Mesothelial cell of epicardium (in vitro differentiated cells): ENCODE measurements at regions not wholly inside any gene's neighbourhood (a gene's known extent, or its start where the extent isn't known, plus 50 kb on each side); places are given as distances from the start of the nearest gene placed in this dataset.

Experiments
- DNase-seq, 2 experiments: peaks; one replicate each; pipeline ENCODE4 v3.0.0; 2021; ENCODE audit warnings: low spot score in 2 of 2; ENCODE audit not compliant: unreplicated experiment in 2 of 2
- H3K27ac Mint-ChIP-seq: 2 replicates; pipeline ENCODE4 v1.8.0; 2021; ENCODE audit warnings: mixed read lengths
- H3K27me3 Mint-ChIP-seq: 2 replicates; pipeline ENCODE4 v1.8.0; 2021; ENCODE audit warnings: low read depth, mixed read lengths
- H3K36me3 Mint-ChIP-seq: 2 replicates; pipeline ENCODE4 v1.8.0; 2021; ENCODE audit warnings: mixed read lengths
- H3K4me1 Mint-ChIP-seq: 2 replicates; pipeline ENCODE4 v1.8.0; 2021; ENCODE audit warnings: mixed read lengths
- H3K4me3 Mint-ChIP-seq: 2 replicates; pipeline ENCODE4 v1.8.0; 2021; ENCODE audit warnings: mild to moderate bottlenecking, moderate library complexity, mixed read lengths
- H3K9me3 Mint-ChIP-seq: 2 replicates; pipeline ENCODE4 v1.8.0; 2021; ENCODE audit warnings: mixed read lengths
- CTCF ChIP-seq: fragments of 200-600 bp; sonication (generic); IDR thresholded peaks from one replicate; pipeline ENCODE4 v1.5.0; 2021; ENCODE audit warnings: antibody characterized with exemption; ENCODE audit not compliant: unreplicated experiment

- no peak for TF ChIP-seq CTCF
- peaks cover 61% of the 10 kb centered on the region for H3K4me1 Mint-ChIP-seq
- DNase-seq = no peak
- H3K27me3 Mint-ChIP-seq = no peaks in the 10 kb centered on the region
- no peak overlapping the region for H3K4me3 Mint-ChIP-seq
- H3K27ac Mint-ChIP-seq = no peak overlapping the region
- peaks cover 5% of the 10 kb centered on the region for H3K9me3 Mint-ChIP-seq
- peaks cover 9% of the 10 kb centered on the region for H3K36me3 Mint-ChIP-seq
Measured at GRCh38 chr12:19884021-19884492, 444.8 kb downstream of the AEBP2 start.

DNA sequence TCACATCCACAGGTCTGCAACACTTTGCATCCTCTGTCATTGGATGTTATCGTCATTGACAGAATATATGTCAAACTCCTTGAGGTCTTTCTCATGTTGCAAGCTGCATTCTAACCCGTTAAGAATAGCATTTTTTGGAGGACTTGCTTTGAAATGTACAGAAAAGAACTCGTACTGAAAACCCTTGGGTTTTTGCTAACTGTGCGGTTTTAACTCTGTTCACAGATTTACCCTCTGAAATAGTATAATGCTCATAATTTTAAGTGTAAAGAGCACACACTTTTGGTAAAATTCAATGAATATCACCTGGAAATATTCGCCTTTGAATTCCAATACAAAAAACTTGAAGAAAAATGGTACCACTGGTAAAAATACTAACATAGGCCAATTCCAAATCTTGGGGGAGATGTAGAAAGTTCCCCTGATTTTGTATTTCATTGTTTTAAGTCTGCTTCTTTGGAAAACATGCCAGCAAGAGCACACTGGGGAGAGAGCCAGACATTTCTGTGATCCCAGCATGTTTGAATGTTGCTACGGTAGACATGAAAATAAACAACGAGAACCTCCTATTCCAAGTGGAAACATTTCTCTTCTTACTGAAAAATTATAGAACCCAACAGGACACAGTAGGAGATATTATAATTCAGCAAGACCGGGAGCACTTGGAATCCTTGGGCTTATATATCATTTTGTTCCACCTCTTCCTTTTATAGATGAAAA, 446.0 kb downstream of the AEBP2 start:
- TF ChIP-seq CTCF = no peak
- H3K36me3 Mint-ChIP-seq = peaks cover 9% of the 10 kb centered on the region
- H3K27me3 Mint-ChIP-seq = no peaks in the 10 kb centered on the region
- no peak overlapping the region for H3K4me3 Mint-ChIP-seq
- peaks cover 59% of the 10 kb centered on the region for H3K4me1 Mint-ChIP-seq
- peaks cover 5% of the 10 kb centered on the region for H3K9me3 Mint-ChIP-seq
- no peak for DNase-seq
- peak overlapping the region; percentile 34 for H3K27ac Mint-ChIP-seq

DNA sequence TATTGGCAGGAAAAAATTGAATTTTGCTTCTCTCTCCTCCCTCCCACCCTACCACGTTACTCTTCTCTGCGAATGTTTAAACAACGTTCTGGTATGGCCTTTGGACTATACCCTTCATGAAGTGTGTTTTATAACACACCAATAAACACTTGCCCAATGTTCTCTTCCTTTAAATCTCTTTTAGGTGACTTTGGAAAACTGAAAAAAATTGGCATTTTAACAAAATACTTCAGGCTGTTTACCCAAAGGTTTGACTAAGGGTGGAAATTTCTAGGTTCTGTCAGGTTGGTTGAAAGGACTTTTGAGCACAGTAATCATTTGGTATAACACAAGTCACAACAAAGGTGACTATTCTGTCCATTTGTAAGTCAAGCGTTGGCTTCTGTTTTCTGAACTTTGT, 446.8 kb downstream of the AEBP2 start:
- Mint-ChIP-seq H3K4me1 (peaks cover 58% of the 10 kb centered on the region), H3K27me3 (no peaks in the 10 kb centered on the region), H3K27ac (peak overlapping the region; percentile 91), H3K4me3 (no peak overlapping the region), H3K36me3 (peaks cover 9% of the 10 kb centered on the region), H3K9me3 (peaks cover 5% of the 10 kb centered on the region)
- no peak for DNase-seq
- TF ChIP-seq CTCF = no peak

DNA sequence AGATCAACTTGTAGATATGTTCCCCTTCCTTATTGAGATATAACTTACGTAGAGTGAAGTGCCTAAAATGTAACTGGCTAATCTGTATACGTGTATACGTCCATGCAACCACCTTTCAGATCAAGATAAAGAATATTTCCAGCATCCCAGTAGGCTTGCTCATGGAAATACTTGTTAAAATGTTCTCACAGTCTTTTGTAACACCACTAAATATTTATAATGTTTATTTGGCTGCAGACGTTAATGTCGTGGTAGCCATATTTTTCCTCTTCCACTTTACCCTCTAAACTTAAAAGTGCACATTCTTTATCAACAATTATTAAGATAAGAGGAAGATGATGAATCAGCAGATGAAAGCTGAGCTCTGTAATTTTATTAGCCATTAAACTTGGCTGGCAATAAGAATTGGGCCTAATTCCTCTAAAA, 447.4 kb downstream of the AEBP2 start:
- Mint-ChIP-seq H3K27me3 (no peaks in the 10 kb centered on the region), H3K4me1 (peaks cover 59% of the 10 kb centered on the region), H3K36me3 (peaks cover 9% of the 10 kb centered on the region), H3K27ac (peak overlapping the region; percentile 91), H3K4me3 (no peak overlapping the region), H3K9me3 (peaks cover 5% of the 10 kb centered on the region)
- DNase-seq = no peak
- TF ChIP-seq CTCF = no peak

DNA sequence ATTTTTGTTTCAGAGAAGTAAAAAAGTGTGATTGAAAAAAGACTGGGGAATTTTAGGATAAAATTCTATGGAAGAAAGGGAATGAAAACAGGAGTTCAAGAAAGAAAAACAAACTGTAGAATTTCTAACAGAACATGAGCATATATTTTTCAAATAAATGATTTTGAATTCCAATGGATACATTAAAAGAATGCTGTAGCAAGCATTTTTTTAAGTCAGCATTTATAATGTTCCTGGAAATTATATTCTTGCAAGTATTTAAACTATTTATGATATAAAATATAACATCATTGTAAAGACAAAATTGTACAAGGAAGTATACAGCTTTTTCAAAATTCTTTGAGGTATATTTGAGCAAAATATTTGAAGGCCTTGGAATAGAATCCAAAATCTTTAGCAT, 450.7 kb downstream of the AEBP2 start:
- Mint-ChIP-seq H3K27me3 (no peaks in the 10 kb centered on the region), H3K27ac (no peak overlapping the region), H3K4me1 (peaks cover 68% of the 10 kb centered on the region), H3K9me3 (no peaks in the 10 kb centered on the region), H3K36me3 (peaks cover 4% of the 10 kb centered on the region), H3K4me3 (no peak overlapping the region)
- no peak for TF ChIP-seq CTCF
- DNase-seq = no peak
